ENCODE measurements at regions not wholly inside any gene's neighbourhood (a gene's known extent, or its start where the extent isn't known, plus 50 kb on each side); places are given as distances from the start of the nearest gene placed in this dataset.

DNA sequence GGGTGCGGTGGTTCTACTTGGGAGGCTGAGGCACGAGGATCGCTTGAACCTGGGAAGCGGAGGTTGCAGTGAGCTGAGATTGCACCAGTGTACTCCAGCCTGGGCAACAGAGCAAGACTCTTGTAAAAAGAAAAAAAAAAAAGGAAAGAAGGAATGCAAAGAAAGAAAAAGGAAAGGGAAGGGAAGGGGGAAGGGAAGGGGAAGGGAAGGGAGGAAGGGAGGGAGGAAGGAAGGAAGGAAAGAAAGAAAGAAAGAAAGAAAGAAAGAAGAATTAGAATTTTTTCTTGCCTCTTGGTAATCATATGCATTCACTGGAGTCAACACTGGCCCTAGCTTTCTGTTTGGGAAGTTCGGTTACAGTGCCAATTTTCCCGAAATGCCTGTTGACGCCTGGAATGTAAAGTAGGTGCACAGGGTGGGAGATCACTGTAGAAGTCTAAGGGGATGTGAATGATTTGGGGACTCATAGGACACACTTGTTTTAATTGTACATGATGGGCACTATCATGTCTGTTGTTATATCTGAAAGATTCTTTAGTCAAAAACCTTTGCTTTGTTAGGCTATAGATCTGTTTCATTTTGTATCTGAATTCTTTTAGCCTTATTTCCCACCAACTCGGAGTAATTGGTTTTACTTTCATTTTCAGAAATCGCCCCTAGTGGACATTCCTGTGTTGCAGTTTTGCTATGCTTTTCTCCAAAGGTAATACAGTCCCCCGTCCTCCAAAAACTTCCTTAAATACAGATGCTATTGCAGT lies 59.8 kb upstream of the MORC3 start:
- peaks cover 0 to 60% (median 36%) of the 10 kb centered on the region in 9 donors for H3K36me3 ChIP-seq
- intact Hi-C loops (cut with DNase I) = loop anchor here in 1 of 10 donors (5.0 kb wide), 1 partner anchor 72 kb away; no protein-coding TSS in a partner anchor
- 40 to 44% (median 42%) methylated on average over 10 of the region's 10 CpGs for WGBS, 4 donors
- peaks cover 0 to 8% (median 0%) of the 10 kb centered on the region in 12 donors for H3K4me1 ChIP-seq
- peak overlapping the region; percentile 19 to 74 (median 52) for H3K4me3 ChIP-seq
- TF ChIP-seq, protein P1, sequence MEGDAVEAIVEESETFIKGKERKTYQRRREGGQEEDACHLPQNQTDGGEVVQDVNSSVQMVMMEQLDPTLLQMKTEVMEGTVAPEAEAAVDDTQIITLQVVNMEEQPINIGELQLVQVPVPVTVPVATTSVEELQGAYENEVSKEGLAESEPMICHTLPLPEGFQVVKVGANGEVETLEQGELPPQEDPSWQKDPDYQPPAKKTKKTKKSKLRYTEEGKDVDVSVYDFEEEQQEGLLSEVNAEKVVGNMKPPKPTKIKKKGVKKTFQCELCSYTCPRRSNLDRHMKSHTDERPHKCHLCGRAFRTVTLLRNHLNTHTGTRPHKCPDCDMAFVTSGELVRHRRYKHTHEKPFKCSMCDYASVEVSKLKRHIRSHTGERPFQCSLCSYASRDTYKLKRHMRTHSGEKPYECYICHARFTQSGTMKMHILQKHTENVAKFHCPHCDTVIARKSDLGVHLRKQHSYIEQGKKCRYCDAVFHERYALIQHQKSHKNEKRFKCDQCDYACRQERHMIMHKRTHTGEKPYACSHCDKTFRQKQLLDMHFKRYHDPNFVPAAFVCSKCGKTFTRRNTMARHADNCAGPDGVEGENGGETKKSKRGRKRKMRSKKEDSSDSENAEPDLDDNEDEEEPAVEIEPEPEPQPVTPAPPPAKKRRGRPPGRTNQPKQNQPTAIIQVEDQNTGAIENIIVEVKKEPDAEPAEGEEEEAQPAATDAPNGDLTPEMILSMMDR (IDR thresholded peaks at IDR 0.05) = peak; percentile 65 to 85 (median 76)
- TF ChIP-seq POLR2A (IDR thresholded peaks at IDR 0.05) = no peak
- ATAC-seq (peak; percentile 55 to 82 (median 66)), DNase-seq (peak in 1 of 5 donors; percentile 34)
- H3K27me3 ChIP-seq = no peaks in the 10 kb centered on the region
- no peaks in the 10 kb centered on the region for H3K9me3 ChIP-seq
- H3K27ac ChIP-seq = peak overlapping the region; percentile 43 to 89 (median 76)

DNA sequence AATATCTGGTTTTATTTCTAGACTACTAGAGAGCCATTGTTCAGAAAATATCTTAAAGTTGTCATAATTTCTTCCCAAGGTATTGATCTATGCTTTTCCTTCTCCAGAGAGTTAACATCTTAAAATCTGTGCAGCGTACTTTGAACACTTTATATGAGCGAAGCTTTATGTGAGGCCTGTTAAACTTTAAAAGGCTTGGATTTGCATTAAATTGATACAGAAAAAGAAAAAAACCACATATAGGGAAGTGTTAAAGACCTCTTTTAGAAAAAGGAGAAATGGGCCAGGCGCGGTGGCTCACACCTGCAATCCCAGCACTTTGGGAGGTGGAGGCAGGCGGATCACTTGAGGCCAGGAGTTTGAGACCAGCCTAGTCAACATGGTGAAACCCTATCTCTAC lies 59.2 kb upstream of the MORC3 start:
- no peaks in the 10 kb centered on the region for H3K9me3 ChIP-seq
- ATAC-seq (no peak), DNase-seq (no peak)
- TF ChIP-seq, protein P1 (IDR thresholded peaks at IDR 0.05) = peak in 1 of 12 donors; percentile 22
- TF ChIP-seq POLR2A (IDR thresholded peaks at IDR 0.05) = no peak
- 82 to 97% (median 92%) methylated on average over 5 of the region's 5 CpGs for WGBS, 4 donors
- intact Hi-C loops (cut with DNase I) = loop anchor here in 1 of 10 donors (5.0 kb wide), 1 partner anchor 71 kb away; no protein-coding TSS in a partner anchor
- peaks cover 0 to 8% (median 0%) of the 10 kb centered on the region in 12 donors for H3K4me1 ChIP-seq
- peak overlapping the region in 9 of 12 donors; percentile 42 to 74 (median 56) for H3K4me3 ChIP-seq
- peaks cover 0 to 58% (median 38%) of the 10 kb centered on the region in 9 donors for H3K36me3 ChIP-seq
- H3K27me3 ChIP-seq = no peaks in the 10 kb centered on the region
- peak overlapping the region in 8 of 12 donors; percentile 56 to 89 (median 77) for H3K27ac ChIP-seq

DNA sequence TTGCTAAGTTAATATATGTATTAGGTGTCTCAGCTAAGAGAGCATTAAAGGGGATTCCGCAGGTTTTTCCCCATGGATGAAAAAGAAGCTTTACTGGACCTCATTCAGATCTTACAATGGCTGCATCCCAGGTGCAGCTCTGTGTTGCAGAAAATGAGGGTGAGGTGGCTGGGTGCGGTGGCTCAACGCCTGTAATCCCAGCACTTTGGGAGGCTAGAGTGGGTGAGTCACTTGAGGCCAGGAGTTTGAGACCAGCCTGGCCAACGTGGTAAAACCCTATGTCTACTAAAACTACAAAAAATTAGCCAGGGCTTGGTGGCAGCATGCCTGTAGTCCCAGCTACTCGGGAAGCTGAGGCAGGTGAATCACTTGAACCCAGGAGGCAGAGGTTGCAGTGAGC lies 58.5 kb upstream of the MORC3 start:
- no peak for ATAC-seq
- 93 to 98% (median 95%) methylated on average over 5 of the region's 5 CpGs for WGBS, 4 donors
- no peak overlapping the region for H3K4me3 ChIP-seq
- TF ChIP-seq, protein P1 (IDR thresholded peaks at IDR 0.05) = no peak
- no peak for TF ChIP-seq POLR2A (IDR thresholded peaks at IDR 0.05)
- no peaks in the 10 kb centered on the region for H3K27me3 ChIP-seq
- no peaks in the 10 kb centered on the region for H3K9me3 ChIP-seq
- H3K27ac ChIP-seq = no peak overlapping the region
- DNase-seq = no peak
- intact Hi-C loops (cut with DNase I) = loop anchor here in 1 of 10 donors (5.0 kb wide), 1 partner anchor 71 kb away; no protein-coding TSS in a partner anchor
- peaks cover 0 to 8% (median 0%) of the 10 kb centered on the region in 12 donors for H3K4me1 ChIP-seq
- H3K36me3 ChIP-seq = peaks cover 0 to 56% (median 32%) of the 10 kb centered on the region in 9 donors

DNA sequence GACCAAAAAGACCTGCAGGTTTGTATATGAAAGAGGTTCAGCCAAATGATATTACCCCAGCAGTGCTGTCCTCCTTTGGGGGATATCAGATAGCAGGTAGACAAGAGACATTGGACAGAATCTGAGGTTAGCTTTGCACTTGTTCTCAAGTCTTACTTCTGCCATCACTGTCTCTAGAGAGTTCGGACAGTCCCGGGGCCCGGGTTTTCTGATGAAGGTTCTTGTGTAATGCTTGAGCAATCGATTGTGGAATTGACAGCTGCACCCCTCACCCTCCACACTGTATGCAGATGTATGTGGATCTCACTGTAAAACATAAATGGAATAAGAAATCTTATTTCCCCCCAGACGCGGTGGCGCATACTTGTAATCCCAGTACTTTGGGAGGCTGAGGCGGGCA lies 56.2 kb upstream of the MORC3 start:
- TF ChIP-seq, protein P1 (IDR thresholded peaks at IDR 0.05) = no peak
- TF ChIP-seq POLR2A (IDR thresholded peaks at IDR 0.05) = no peak
- H3K4me1 ChIP-seq = peaks cover 0 to 8% (median 0%) of the 10 kb centered on the region in 12 donors
- H3K36me3 ChIP-seq = peaks cover 0 to 67% (median 26%) of the 10 kb centered on the region in 9 donors
- no peak for DNase-seq
- no peaks in the 10 kb centered on the region for H3K27me3 ChIP-seq
- no peak for ATAC-seq
- no peak overlapping the region for H3K4me3 ChIP-seq
- WGBS, 4 donors = 93 to 97% (median 94%) methylated on average over 8 of the region's 8 CpGs
- H3K27ac ChIP-seq = no peak overlapping the region
- H3K9me3 ChIP-seq = no peaks in the 10 kb centered on the region
- intact Hi-C loops (cut with DNase I) = loop anchor here in 1 of 10 donors (5.0 kb wide), 1 partner anchor 69 kb away; no protein-coding TSS in a partner anchor

Measured in heart left ventricle (tissue), 16 donors.